Activated CD4-positive, alpha-beta T cell treated with anti-CD3 and anti-CD28 coated beads for 36 hours (primary cell): ENCODE measurements at regions not wholly inside any gene's neighbourhood (a gene's known extent, or its start where the extent isn't known, plus 50 kb on each side); places are given as distances from the start of the nearest gene placed in this dataset.

Source experiments
- ATAC-seq: fragments of 200-7000 bp; cut with Tn5 transposase; one replicate; pipeline ENCODE4 v1.10.0; 2021; ENCODE audit warnings: mild to moderate bottlenecking, moderate library complexity
- CTCF ChIA-PET: fragments of 350-600 bp; sonication (Branson Sonifier 250); formaldehyde crosslinking; loops from one replicate; lab custom pipeline; 2021; ENCODE audit warnings: antibody characterized with exemption; lab: Charles Lee
- POLR2A ChIA-PET: fragments of 350-600 bp; sonication (Branson Sonifier 250); formaldehyde crosslinking; loops from one replicate; lab custom pipeline; 2021; ENCODE audit warnings: antibody characterized with exemption, inconsistent platforms; lab: Charles Lee
- DNase-seq: peaks from one replicate; pipeline ENCODE4 v3.0.0-alpha.2; 2020
- H3K27ac Mint-ChIP-seq: one replicate; pipeline ENCODE4 v1.8.0; 2021; ENCODE audit warnings: mixed read lengths
- H3K27me3 Mint-ChIP-seq: one replicate; pipeline ENCODE4 v1.8.0; 2021; ENCODE audit warnings: mixed read lengths
- H3K36me3 Mint-ChIP-seq: one replicate; pipeline ENCODE4 v1.8.0; 2021; ENCODE audit warnings: low read depth, mixed read lengths
- H3K4me1 Mint-ChIP-seq: one replicate; pipeline ENCODE4 v1.8.0; 2021; ENCODE audit warnings: mixed read lengths
- H3K4me3 Mint-ChIP-seq: one replicate; pipeline ENCODE4 v1.8.0; 2021; ENCODE audit warnings: mild to moderate bottlenecking, moderate library complexity, mixed read lengths
- H3K9me3 Mint-ChIP-seq: one replicate; pipeline ENCODE4 v1.8.0; 2021; ENCODE audit warnings: low read depth, mixed read lengths
- intact Hi-C, 2 experiments: fragments of 100-400 bp; cut with DNase I in 1 of 2; cut with micrococcal nuclease in 1 of 2; formaldehyde crosslinking; loops; one replicate each; pipeline versions ENCODE4 v1.14.2 to v1.15.1; 2022 to 2024; cut with DNase I, micrococcal nuclease

DNA sequence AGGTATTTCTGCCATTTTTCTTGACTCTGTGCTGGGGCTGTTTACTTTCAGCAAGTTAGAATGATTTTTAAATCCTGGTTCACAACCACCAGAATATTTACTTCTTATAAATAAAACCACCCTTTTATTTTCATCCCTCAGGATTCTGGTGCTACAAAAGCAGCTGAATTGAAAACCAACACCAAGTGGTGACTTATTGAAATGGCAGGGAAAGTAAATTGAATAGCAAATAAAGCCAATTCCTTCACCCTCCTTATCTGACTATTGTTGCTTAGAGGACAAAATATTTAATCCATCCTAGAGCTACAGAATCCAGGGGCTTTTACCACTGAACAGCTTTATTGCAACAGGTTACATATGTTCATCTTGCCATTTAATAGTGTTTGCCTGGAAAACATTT lies 828.6 kb upstream of the GHITM start:
- H3K27me3 Mint-ChIP-seq = no peaks in the 10 kb centered on the region
- DNase-seq (no peak), ATAC-seq (no peak)
- H3K4me3 Mint-ChIP-seq = no peak overlapping the region
- intact Hi-C loops = no loop called here
- no peaks in the 10 kb centered on the region for H3K4me1 Mint-ChIP-seq
- CTCF ChIA-PET = no interaction called here
- POLR2A ChIA-PET = no interaction called here
- H3K9me3 Mint-ChIP-seq = peaks cover 14% of the 10 kb centered on the region
- H3K36me3 Mint-ChIP-seq = no peaks in the 10 kb centered on the region
- no peak overlapping the region for H3K27ac Mint-ChIP-seq

DNA sequence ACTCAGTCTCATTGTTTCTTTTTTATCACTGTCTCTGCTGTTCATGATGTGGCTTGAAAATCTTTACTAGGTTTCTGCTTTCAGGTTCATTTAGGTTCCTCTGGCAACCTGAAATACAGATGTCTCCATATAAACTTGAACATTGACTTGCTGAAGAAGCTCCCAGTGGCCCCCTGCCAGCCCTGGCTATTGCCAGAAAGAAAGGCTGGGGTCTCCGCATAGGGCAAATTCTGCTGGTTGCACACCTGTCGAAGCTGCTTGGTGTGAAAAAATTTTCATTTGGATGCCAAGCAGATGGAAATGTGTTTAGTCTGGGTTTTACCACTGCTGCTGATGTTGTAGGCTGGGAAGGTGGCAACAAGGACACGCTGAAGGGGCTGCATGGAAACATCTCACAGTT lies 826.7 kb upstream of the GHITM start:
- Mint-ChIP-seq H3K36me3 (no peaks in the 10 kb centered on the region), H3K4me1 (no peaks in the 10 kb centered on the region), H3K4me3 (no peak overlapping the region), H3K9me3 (peaks cover 19% of the 10 kb centered on the region), H3K27ac (no peak overlapping the region), H3K27me3 (no peaks in the 10 kb centered on the region)
- DNase-seq (no peak), ATAC-seq (no peak)
- ChIA-PET POLR2A (no interaction called here), CTCF (no interaction called here)
- intact Hi-C loops = no loop called here

DNA sequence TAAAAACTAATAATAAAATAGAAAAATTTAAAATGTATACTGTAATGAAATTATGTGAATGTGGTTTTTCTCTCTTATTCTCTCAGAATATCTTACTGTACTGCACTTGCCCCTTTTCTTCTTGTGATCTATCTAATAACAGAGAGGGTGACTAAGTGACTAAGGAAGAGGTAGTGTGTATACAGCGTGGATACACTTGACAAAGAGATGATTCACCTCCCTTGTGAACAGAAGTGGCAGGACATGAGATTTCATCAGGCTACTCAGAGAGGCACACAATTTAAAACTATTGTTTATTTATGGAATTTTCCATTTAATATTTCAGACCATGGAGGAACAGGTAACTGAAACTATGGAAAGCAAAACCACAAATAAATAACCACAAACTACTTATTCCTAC lies 806.6 kb upstream of the GHITM start:
- intact Hi-C loops = no loop called here
- Mint-ChIP-seq H3K27ac (no peak overlapping the region), H3K4me3 (no peak overlapping the region), H3K36me3 (no peaks in the 10 kb centered on the region), H3K4me1 (no peaks in the 10 kb centered on the region), H3K9me3 (peaks cover 2% of the 10 kb centered on the region), H3K27me3 (no peaks in the 10 kb centered on the region)
- ATAC-seq (no peak), DNase-seq (no peak)
- ChIA-PET POLR2A (no interaction called here), CTCF (no interaction called here)

DNA sequence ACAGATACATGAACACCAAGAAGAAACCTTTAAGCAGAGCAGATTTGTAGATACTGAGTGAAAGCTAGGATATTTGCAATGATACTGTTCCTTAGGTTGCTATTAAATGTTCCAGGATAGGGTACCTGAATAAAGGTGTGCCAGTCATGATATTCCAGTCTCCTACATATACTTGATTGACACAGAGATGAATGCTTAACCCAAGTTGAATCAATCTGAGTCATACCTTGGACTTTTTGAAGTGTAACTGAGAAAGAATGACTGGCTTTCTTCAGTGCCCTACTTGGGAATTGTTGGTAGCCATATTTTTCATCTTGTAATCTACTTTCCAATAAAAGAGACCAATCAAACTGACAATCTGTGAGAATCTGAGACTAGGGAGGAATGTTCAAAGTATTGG lies 805.7 kb upstream of the GHITM start:
- CTCF ChIA-PET = no interaction called here
- ATAC-seq (no peak), DNase-seq (no peak)
- no peaks in the 10 kb centered on the region for H3K36me3 Mint-ChIP-seq
- intact Hi-C loops = no loop called here
- POLR2A ChIA-PET = no interaction called here
- no peak overlapping the region for H3K4me3 Mint-ChIP-seq
- H3K27ac Mint-ChIP-seq = no peak overlapping the region
- H3K4me1 Mint-ChIP-seq = no peaks in the 10 kb centered on the region
- H3K27me3 Mint-ChIP-seq = no peaks in the 10 kb centered on the region
- H3K9me3 Mint-ChIP-seq = peaks cover 2% of the 10 kb centered on the region

DNA sequence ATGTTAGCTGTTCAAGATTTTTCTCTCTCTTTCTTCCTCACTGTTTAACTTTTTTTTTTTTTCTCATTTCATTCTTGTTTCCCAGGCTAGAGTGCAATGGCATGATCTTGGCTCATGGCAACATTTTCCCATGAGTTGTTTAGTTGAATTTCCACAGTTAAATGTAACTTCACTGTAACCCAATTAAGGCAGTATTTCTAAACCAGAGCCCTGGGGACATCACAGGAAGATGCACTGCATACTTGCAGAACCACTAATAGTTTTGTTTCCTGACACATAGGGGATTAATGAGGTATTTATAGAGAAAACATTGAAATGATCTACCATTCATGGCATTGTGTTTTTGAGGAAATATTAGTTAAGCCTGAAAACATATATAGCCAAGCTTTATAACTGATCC lies 795.6 kb upstream of the GHITM start:
- intact Hi-C loops = no loop called here
- POLR2A ChIA-PET = no interaction called here

DNA sequence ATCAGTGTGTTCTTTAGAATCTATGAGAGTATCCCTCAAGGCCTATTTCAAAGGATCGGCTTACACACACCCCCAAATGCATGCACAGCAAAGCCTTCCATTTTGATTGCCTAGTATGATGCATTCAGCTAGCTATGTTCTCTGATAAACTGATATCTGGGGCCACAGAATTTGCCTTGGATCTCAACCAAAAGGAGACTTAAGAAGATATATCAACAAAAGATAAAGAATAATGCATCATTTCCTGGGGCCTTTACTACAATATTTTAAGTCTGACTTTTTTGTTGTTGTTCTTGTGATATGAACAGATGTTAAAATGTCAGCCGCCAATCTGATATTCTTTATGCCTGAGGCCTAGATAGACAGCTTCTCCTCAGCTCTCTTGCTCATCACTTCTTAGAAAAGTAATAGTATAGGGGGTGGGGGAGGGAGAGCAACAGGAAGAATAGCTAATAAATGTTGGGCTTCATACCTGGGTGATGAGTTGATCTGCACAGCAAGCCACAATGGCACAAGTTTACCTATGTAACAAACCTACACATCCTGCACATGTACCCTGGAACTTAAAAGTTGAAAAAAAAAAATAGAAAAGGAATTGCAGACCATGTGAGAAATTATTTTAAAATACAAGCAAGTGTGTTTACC lies 792.9 kb upstream of the GHITM start:
- Mint-ChIP-seq H3K4me3 (no peak overlapping the region), H3K36me3 (no peaks in the 10 kb centered on the region), H3K27ac (no peak overlapping the region), H3K9me3 (peaks cover 3% of the 10 kb centered on the region), H3K4me1 (no peaks in the 10 kb centered on the region), H3K27me3 (no peaks in the 10 kb centered on the region)
- DNase-seq (no peak), ATAC-seq (no peak)
- ChIA-PET POLR2A (no interaction called here), CTCF (no interaction called here)
- intact Hi-C loops = no loop called here

More for the DNA sequence above, 795.6 kb upstream of the GHITM start:
- Mint-ChIP-seq H3K4me1 (no peaks in the 10 kb centered on the region), H3K27ac (no peak overlapping the region), H3K4me3 (no peak overlapping the region), H3K36me3 (no peaks in the 10 kb centered on the region), H3K27me3 (no peaks in the 10 kb centered on the region), H3K9me3 (peaks cover 13% of the 10 kb centered on the region)
- ATAC-seq (no peak), DNase-seq (no peak)
- CTCF ChIA-PET = no interaction called here

DNA sequence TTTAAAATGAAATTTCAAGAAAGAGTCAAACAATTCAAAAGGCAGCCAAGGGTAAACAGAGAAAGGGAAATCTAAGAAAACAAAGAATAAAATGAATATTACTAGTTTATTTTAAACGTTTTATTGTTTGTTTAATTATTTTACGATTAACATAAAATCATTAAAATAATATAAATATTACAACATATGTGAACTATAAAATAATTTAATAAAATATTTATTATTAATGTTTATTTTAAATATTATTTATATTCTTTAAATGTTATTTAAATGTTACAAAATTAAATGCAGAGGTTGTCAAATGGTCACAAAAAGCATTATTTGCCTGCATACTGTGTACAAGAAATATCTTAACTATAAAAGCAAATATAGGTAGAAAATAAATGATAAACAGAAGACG lies 786.7 kb upstream of the GHITM start:
- ATAC-seq (no peak), DNase-seq (no peak)
- no peaks in the 10 kb centered on the region for H3K27me3 Mint-ChIP-seq
- intact Hi-C loops = no loop called here
- CTCF ChIA-PET = interaction anchor here (0.6 kb wide), 1 partner anchor 47 kb away, joined by 3 read pairs; no protein-coding TSS in a partner anchor
- H3K27ac Mint-ChIP-seq = no peak overlapping the region
- H3K4me1 Mint-ChIP-seq = no peaks in the 10 kb centered on the region
- POLR2A ChIA-PET = no interaction called here
- H3K9me3 Mint-ChIP-seq = peaks cover 6% of the 10 kb centered on the region
- no peak overlapping the region for H3K4me3 Mint-ChIP-seq
- no peaks in the 10 kb centered on the region for H3K36me3 Mint-ChIP-seq

DNA sequence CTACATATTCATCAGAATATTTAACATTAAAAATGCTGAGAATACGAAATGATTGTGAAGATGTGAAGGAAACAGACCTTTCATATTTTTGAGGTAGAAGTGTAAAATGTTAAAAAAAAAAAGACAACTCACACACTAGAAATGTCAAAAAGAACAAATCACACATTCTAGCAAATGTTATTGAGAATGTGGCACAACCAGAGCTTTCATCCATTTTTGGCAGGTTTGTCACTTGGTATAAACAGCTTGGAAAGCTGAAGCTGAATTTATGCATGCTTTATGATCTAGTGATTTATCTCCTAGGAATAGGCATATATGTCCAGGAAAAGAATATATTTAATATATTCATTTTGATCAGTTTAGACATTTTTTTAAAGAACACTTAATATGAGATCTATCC lies 784.9 kb upstream of the GHITM start:
- CTCF ChIA-PET = no interaction called here
- intact Hi-C loops = no loop called here
- no peaks in the 10 kb centered on the region for H3K27me3 Mint-ChIP-seq
- ATAC-seq = no peak
- H3K4me1 Mint-ChIP-seq = no peaks in the 10 kb centered on the region
- H3K9me3 Mint-ChIP-seq = peaks cover 12% of the 10 kb centered on the region
- H3K4me3 Mint-ChIP-seq = no peak overlapping the region
- H3K36me3 Mint-ChIP-seq = no peaks in the 10 kb centered on the region
- POLR2A ChIA-PET = no interaction called here
- DNase-seq = no peak
- H3K27ac Mint-ChIP-seq = no peak overlapping the region

DNA sequence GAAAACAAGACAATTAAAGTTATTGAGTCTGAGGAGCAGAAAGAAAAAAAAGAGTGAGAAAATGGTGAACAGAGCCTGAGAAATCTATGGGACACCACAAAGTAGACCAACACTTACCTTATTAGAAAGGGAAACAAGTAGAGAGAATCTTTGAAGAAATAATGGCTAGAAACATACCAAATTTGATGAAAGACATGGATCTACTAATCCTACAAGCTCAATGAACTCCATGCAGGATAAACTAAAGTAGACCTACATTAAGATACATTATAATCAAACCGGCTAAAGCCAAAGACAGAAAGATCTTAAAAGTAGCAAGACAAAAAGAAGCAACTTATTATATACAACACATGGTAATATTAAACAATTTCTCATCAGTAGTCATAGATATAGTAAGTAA lies 782.3 kb upstream of the GHITM start:
- CTCF ChIA-PET = no interaction called here
- no peaks in the 10 kb centered on the region for H3K27me3 Mint-ChIP-seq
- no peaks in the 10 kb centered on the region for H3K4me1 Mint-ChIP-seq
- no peaks in the 10 kb centered on the region for H3K36me3 Mint-ChIP-seq
- POLR2A ChIA-PET = no interaction called here
- DNase-seq (no peak), ATAC-seq (no peak)
- intact Hi-C loops = no loop called here
- no peak overlapping the region for H3K27ac Mint-ChIP-seq
- H3K4me3 Mint-ChIP-seq = no peak overlapping the region
- H3K9me3 Mint-ChIP-seq = peaks cover 18% of the 10 kb centered on the region

DNA sequence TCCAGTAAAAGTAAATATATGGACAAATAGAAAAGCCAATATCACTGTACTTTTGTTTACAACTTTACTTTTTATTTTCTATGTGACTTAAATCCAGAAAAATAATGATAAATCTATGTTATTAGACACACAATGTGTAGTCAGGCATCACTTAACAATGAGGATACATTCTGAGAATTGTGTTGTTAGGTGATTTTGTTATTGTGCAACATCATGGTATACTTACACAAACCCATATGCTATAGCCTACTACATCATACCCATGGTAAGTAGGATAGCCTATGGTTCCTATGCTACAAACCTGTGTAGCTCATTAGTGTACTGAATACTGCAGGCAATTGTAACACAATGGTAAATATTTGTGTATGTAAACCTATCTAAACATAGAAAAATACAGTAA lies 781.7 kb upstream of the GHITM start:
- CTCF ChIA-PET = no interaction called here

DNA sequence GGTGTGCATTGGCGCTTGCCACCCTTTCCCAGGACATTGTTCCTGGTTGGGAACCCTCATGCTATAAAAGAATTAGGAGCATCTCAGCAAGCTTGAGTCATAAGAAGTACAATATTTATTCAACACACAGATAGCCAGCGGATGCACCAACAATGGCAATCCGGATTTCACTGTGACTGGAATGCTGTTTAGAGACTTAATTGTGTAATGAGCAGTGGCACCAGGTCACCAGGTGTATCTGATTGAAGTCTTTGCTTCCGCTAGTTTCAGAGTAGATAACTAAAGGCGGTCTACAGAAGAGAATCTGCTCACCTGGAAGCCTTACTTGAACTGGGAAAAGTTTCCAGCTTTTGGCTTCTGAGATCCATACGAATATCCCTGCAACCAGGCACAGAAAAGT lies 772.3 kb upstream of the GHITM start:
- Mint-ChIP-seq H3K36me3 (no peaks in the 10 kb centered on the region), H3K27ac (no peak overlapping the region), H3K4me3 (no peak overlapping the region), H3K4me1 (no peaks in the 10 kb centered on the region), H3K27me3 (no peaks in the 10 kb centered on the region), H3K9me3 (peaks cover 6% of the 10 kb centered on the region)
- ChIA-PET POLR2A (no interaction called here), CTCF (no interaction called here)
- no peak for DNase-seq
- intact Hi-C loops = no loop called here
- no peak for ATAC-seq

More for the DNA sequence above, 781.7 kb upstream of the GHITM start:
- H3K27me3 Mint-ChIP-seq = no peaks in the 10 kb centered on the region
- no peaks in the 10 kb centered on the region for H3K4me1 Mint-ChIP-seq
- intact Hi-C loops = no loop called here
- DNase-seq (no peak), ATAC-seq (no peak)
- H3K27ac Mint-ChIP-seq = no peak overlapping the region
- H3K36me3 Mint-ChIP-seq = no peaks in the 10 kb centered on the region
- H3K4me3 Mint-ChIP-seq = no peak overlapping the region
- H3K9me3 Mint-ChIP-seq = peaks cover 20% of the 10 kb centered on the region
- POLR2A ChIA-PET = no interaction called here

DNA sequence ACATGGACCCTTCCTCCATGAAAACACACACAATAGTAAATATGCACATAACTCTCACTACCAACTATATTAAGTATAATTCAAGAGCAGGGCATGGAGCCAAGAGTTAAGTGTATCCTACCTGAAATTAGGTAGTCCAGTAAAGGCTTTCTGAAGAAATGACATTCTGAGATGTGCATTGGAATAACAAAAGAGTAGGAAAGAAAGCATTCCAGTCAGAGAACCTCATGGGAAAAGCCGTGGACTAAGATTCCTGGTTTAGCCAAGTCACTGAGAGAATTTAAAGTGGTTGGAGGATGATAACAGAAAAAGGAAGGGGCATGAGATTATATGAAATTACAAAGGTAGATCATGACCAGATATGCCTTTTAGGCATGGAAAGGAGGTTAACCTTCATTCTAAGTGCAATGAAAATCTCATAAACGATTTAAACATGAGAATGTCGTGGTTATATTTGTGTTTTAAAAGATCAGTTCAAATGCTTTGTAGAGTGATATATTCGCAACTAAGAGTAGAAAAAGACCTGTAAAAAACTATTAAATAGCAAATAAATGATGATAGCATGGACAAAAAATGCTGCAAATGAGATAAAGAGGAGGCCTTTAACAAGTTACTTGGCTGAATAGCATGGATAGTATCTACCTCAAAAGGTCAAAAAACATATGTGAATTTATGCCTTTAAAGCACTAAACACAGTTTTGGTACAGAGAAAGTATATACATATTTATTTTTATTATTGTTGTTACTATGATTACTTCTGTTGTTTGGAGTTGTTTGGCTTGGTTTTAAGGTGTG lies 767.4 kb upstream of the GHITM start:
- Mint-ChIP-seq H3K4me1 (no peaks in the 10 kb centered on the region), H3K27ac (no peak overlapping the region), H3K27me3 (no peaks in the 10 kb centered on the region), H3K4me3 (no peak overlapping the region), H3K9me3 (peaks cover 3% of the 10 kb centered on the region), H3K36me3 (no peaks in the 10 kb centered on the region)
- ChIA-PET POLR2A (no interaction called here), CTCF (no interaction called here)
- ATAC-seq = no peak
- DNase-seq = no peak
- intact Hi-C loops = no loop called here
